ENCODE measurements at regions not wholly inside any gene's neighbourhood (a gene's known extent, or its start where the extent isn't known, plus 50 kb on each side); places are given as distances from the start of the nearest gene placed in this dataset.

GRCh38 chr3:28099296-28099695 is 142.1 kb upstream of the CMC1 start:
- TF ChIP-seq, protein P1, sequence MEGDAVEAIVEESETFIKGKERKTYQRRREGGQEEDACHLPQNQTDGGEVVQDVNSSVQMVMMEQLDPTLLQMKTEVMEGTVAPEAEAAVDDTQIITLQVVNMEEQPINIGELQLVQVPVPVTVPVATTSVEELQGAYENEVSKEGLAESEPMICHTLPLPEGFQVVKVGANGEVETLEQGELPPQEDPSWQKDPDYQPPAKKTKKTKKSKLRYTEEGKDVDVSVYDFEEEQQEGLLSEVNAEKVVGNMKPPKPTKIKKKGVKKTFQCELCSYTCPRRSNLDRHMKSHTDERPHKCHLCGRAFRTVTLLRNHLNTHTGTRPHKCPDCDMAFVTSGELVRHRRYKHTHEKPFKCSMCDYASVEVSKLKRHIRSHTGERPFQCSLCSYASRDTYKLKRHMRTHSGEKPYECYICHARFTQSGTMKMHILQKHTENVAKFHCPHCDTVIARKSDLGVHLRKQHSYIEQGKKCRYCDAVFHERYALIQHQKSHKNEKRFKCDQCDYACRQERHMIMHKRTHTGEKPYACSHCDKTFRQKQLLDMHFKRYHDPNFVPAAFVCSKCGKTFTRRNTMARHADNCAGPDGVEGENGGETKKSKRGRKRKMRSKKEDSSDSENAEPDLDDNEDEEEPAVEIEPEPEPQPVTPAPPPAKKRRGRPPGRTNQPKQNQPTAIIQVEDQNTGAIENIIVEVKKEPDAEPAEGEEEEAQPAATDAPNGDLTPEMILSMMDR (optimal IDR thresholded peaks at IDR 0.05 in 1 of 3, IDR thresholded peaks at IDR 0.05 in 1 of 3, conservative IDR thresholded peaks at IDR 0.05 in 1 of 3; ENCODE audit: extremely low read depth in 1 of 3, insufficient read depth in 2 of 3, low read length in 3 of 3), result no peak
- TF ChIP-seq EZH2 (IDR thresholded peaks at IDR 0.05; ENCODE audit: low read length), result no peak

All from keratinocyte (primary cell).